ENCODE measurements at regions not wholly inside any gene's neighbourhood (a gene's known extent, or its start where the extent isn't known, plus 50 kb on each side); places are given as distances from the start of the nearest gene placed in this dataset.

DNA sequence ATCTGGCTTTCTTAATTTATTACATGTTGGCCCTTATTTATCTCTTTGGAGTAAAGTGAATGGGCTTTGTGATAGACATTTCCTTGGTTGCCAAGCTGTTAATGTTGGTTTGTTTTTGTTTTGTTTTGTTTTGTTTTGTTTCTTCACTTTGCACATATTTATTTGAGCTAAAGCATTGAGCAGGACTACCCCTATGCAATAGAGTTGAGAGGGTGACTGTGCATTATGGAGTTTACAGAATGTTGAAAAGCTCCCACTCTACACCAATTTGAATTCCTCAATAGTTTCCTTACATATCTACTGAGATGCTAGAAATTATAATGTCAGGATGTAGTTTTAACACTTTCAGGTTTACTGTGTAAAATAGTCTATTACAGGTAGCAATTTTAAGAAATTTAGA lies 462.8 kb upstream of the CBLB start:
- Histone ChIP-seq H3K36me3 (no peaks in the 10 kb centered on the region), H3K27me3 (no peaks in the 10 kb centered on the region), H3K9me3 (no peaks in the 10 kb centered on the region), H3K4me3 (ENCODE audit: low read depth in 1 of 2, low read length in 1 of 2) (no peak overlapping the region), H3K4me1 (ENCODE audit: control insufficient read depth in 1 of 2, insufficient read depth in 1 of 2, low read depth in 1 of 2, low read length in 1 of 2) (no peaks in the 10 kb centered on the region), H3K27ac (no peak overlapping the region)
- TF ChIP-seq CTCF (IDR thresholded peaks at IDR 0.05), result no peak

- Histone ChIP-seq H3K27ac (no peak overlapping the region), H3K4me1 (ENCODE audit: control insufficient read depth in 1 of 2, insufficient read depth in 1 of 2, low read depth in 1 of 2, low read length in 1 of 2) (no peaks in the 10 kb centered on the region)
These were observed 463.3 kb upstream of the CBLB start for GRCh38 chr3:106332129-106332528.

DNA sequence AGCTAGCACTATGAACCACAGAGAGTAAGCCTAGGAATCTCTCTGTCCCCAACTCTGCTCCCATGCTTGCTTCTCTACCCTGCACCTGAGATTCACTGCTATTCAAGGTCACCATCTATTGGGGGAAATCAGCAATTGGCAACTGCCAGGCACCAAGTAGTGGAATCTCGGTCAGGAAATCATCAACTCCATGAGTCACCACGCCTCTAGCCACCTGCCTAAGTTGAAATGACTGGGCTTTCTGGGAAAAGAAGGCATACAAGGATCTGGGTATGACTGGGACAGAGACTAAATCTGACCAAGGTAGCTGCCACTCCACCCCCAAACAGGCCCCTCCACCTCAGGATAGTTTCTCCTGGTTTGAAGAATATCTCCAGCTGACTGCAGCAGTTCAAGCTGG lies 464.1 kb upstream of the CBLB start:
- no peak overlapping the region for H3K4me3 ChIP-seq (ENCODE audit: low read depth in 1 of 2, low read length in 1 of 2)
- no peaks in the 10 kb centered on the region for H3K9me3 ChIP-seq
- TF ChIP-seq CTCF (IDR thresholded peaks at IDR 0.05), result no peak
- H3K36me3 ChIP-seq, result no peaks in the 10 kb centered on the region
- H3K27me3 ChIP-seq, result no peaks in the 10 kb centered on the region
- H3K27ac ChIP-seq, result no peak overlapping the region
- no peaks in the 10 kb centered on the region for H3K4me1 ChIP-seq (ENCODE audit: control insufficient read depth in 1 of 2, insufficient read depth in 1 of 2, low read depth in 1 of 2, low read length in 1 of 2)

More at GRCh38 chr3:106332129-106332528, 463.3 kb upstream of the CBLB start:
- no peak overlapping the region for H3K4me3 ChIP-seq (ENCODE audit: low read depth in 1 of 2, low read length in 1 of 2)
- H3K9me3 ChIP-seq, result no peaks in the 10 kb centered on the region
- H3K27me3 ChIP-seq, result no peaks in the 10 kb centered on the region
- no peak for TF ChIP-seq CTCF (IDR thresholded peaks at IDR 0.05)
- H3K36me3 ChIP-seq, result no peaks in the 10 kb centered on the region

- Histone ChIP-seq H3K36me3 (no peaks in the 10 kb centered on the region), H3K4me1 (ENCODE audit: control insufficient read depth in 1 of 2, insufficient read depth in 1 of 2, low read depth in 1 of 2, low read length in 1 of 2) (no peaks in the 10 kb centered on the region), H3K4me3 (ENCODE audit: low read depth in 1 of 2, low read length in 1 of 2) (no peak overlapping the region), H3K27me3 (no peaks in the 10 kb centered on the region), H3K27ac (no peak overlapping the region), H3K9me3 (no peaks in the 10 kb centered on the region)
- TF ChIP-seq CTCF (IDR thresholded peaks at IDR 0.05), result no peak
These were observed 465.3 kb upstream of the CBLB start for GRCh38 chr3:106333911-106334618.

GRCh38 chr3:106336619-106337018 lies 467.8 kb upstream of the CBLB start:
- Histone ChIP-seq H3K36me3 (no peaks in the 10 kb centered on the region), H3K27ac (no peak overlapping the region), H3K4me1 (ENCODE audit: control insufficient read depth in 1 of 2, insufficient read depth in 1 of 2, low read depth in 1 of 2, low read length in 1 of 2) (no peaks in the 10 kb centered on the region), H3K9me3 (no peaks in the 10 kb centered on the region), H3K27me3 (no peaks in the 10 kb centered on the region), H3K4me3 (ENCODE audit: low read depth in 1 of 2, low read length in 1 of 2) (no peak overlapping the region)
- TF ChIP-seq CTCF (IDR thresholded peaks at IDR 0.05), result no peak

Measured in neutrophil (primary cell).